Fibroblast of lung (primary cell): ENCODE measurements at regions not wholly inside any gene's neighbourhood (a gene's known extent, or its start where the extent isn't known, plus 50 kb on each side); places are given as distances from the start of the nearest gene placed in this dataset.

ENCODE experiments used
- CTCF ChIP-seq, 2 donors: IDR thresholded peaks in 1 of 2; conservative IDR thresholded peaks in 1 of 2; 1 replicate in 1 of 2; 2 replicates in 1 of 2; pipeline ENCODE4 v1.5.1; 2011 to 2012; ENCODE audit warnings: low read length in 2 of 2, control low read depth in 1 of 2, inconsistent platforms in 1 of 2, low read depth in 1 of 2, mild to moderate bottlenecking in 1 of 2
- EZH2 ChIP-seq: IDR thresholded peaks from 2 replicates; pipeline ENCODE4 v1.5.1; 2012; ENCODE audit warnings: low read length, control low read depth, mild to moderate bottlenecking; ENCODE audit errors: missing control alignments

GRCh38 chr10:55191236-55191860 lies 390.3 kb upstream of the PCDH15 start:
- TF ChIP-seq CTCF (conservative IDR thresholded peaks at IDR 0.05 in 1 of 2, IDR thresholded peaks at IDR 0.05 in 1 of 2; ENCODE audit: low read depth in 1 of 2, low read length in 2 of 2) (no peak), EZH2 (no peak)
